GM18951 (cell line): ENCODE measurements at regions not wholly inside any gene's neighbourhood (a gene's known extent, or its start where the extent isn't known, plus 50 kb on each side); places are given as distances from the start of the nearest gene placed in this dataset.

Source experiments
- POLR2A ChIP-seq: IDR thresholded peaks from 4 replicates; pipeline ENCODE4 v1.6.1; 2011; ENCODE audit warnings: mild to moderate bottlenecking; ENCODE audit not compliant: insufficient read length, insufficient read depth; ENCODE audit errors: extremely low read depth
- in situ Hi-C: fragments of 300-500 bp; cut with MboI; formaldehyde crosslinking; loops from one replicate; pipeline ENCODE4 v1.12.0; 2022; ENCODE audit warnings: low sequenced_read_pairs, mixed read lengths, inconsistent platforms; ENCODE audit not compliant: unreplicated experiment

- in situ Hi-C loops = no loop called here
- no peak for TF ChIP-seq POLR2A
Observed at GRCh38 chr18:67232991-67233390, 283.5 kb downstream of the DSEL start.

GRCh38 chr18:67232406-67232805 lies 284.1 kb downstream of the DSEL start:
- in situ Hi-C loops = no loop called here

GRCh38 chr18:67222887-67223286 lies 293.6 kb downstream of the DSEL start:
- TF ChIP-seq POLR2A = no peak
- in situ Hi-C loops = loop anchor here (25.0 kb wide), 1 partner anchor 1439 kb away; no protein-coding TSS in a partner anchor

More at GRCh38 chr18:67232406-67232805, 284.1 kb downstream of the DSEL start:
- no peak for TF ChIP-seq POLR2A

GRCh38 chr18:67219821-67220220 lies 296.7 kb downstream of the DSEL start:
- no peak for TF ChIP-seq POLR2A
- in situ Hi-C loops = loop anchor here (25.0 kb wide), 1 partner anchor 1442 kb away; no protein-coding TSS in a partner anchor

GRCh38 chr18:67218556-67218955 lies 298.0 kb downstream of the DSEL start:
- no peak for TF ChIP-seq POLR2A
- in situ Hi-C loops = loop anchor here (25.0 kb wide), 1 partner anchor 1444 kb away; no protein-coding TSS in a partner anchor

- no peak for TF ChIP-seq POLR2A
- in situ Hi-C loops = loop anchor here (25.0 kb wide), 1 partner anchor 1445 kb away; no protein-coding TSS in a partner anchor
Observed at GRCh38 chr18:67217551-67218166, 298.9 kb downstream of the DSEL start.

- no peak for TF ChIP-seq POLR2A
- in situ Hi-C loops = loop anchor here (25.0 kb wide), 1 partner anchor 1445 kb away; no protein-coding TSS in a partner anchor
Observed at GRCh38 chr18:67216846-67217245, 299.7 kb downstream of the DSEL start.

GRCh38 chr18:67215686-67216085 lies 300.8 kb downstream of the DSEL start:
- in situ Hi-C loops = loop anchor here (25.0 kb wide), 1 partner anchor 1447 kb away; no protein-coding TSS in a partner anchor
- TF ChIP-seq POLR2A = no peak

GRCh38 chr18:67211646-67212045 lies 304.9 kb downstream of the DSEL start:
- TF ChIP-seq POLR2A = no peak
- in situ Hi-C loops = loop anchor here (25.0 kb wide), 1 partner anchor 1451 kb away; no protein-coding TSS in a partner anchor

- in situ Hi-C loops = loop anchor here (25.0 kb wide), 1 partner anchor 1462 kb away; no protein-coding TSS in a partner anchor
- TF ChIP-seq POLR2A = no peak
Observed at GRCh38 chr18:67200665-67201064, 315.9 kb downstream of the DSEL start.

- in situ Hi-C loops = loop anchor here (25.0 kb wide), 1 partner anchor 1462 kb away; no protein-coding TSS in a partner anchor
- TF ChIP-seq POLR2A = no peak
Observed at GRCh38 chr18:67199993-67200617, 316.4 kb downstream of the DSEL start.

GRCh38 chr18:67194886-67195285 lies 321.6 kb downstream of the DSEL start:
- in situ Hi-C loops = no loop called here
- TF ChIP-seq POLR2A = no peak

GRCh38 chr18:67192535-67192934 lies 324.0 kb downstream of the DSEL start:
- TF ChIP-seq POLR2A = no peak
- in situ Hi-C loops = no loop called here

- TF ChIP-seq POLR2A = no peak
- in situ Hi-C loops = no loop called here
Observed at GRCh38 chr18:67183398-67183797, 333.1 kb downstream of the DSEL start.
